Loucy (cell line): ENCODE measurements at regions not wholly inside any gene's neighbourhood (a gene's known extent, or its start where the extent isn't known, plus 50 kb on each side); places are given as distances from the start of the nearest gene placed in this dataset.
"Not testable (repeated sequence)": the region's sequence is repeated elsewhere in the genome, so short reads cannot be mapped to it uniquely, and the experiment has no call there.

ENCODE experiments used
- H2AFZ ChIP-seq: fragments of 200-600 bp; sonication (generic); 2 replicates; pipeline ENCODE4 v1.6.0; 2016; ENCODE audit warnings: antibody characterized with exemption, mild to moderate bottlenecking, low read length, moderate library complexity
- H3F3A ChIP-seq: fragments of 200-600 bp; 2 replicates; pipeline ENCODE4 v1.6.0; 2016; ENCODE audit warnings: antibody characterized with exemption, low read depth, mild to moderate bottlenecking
- H3K27me3 ChIP-seq: fragments of 200-600 bp; sonication (generic); 2 replicates; pipeline ENCODE4 v1.6.1; 2014; ENCODE audit warnings: low read length, mild to moderate bottlenecking; ENCODE audit not compliant: insufficient read depth, poor library complexity, severe bottlenecking
- H3K36me3 ChIP-seq: fragments of 200-600 bp; sonication (generic); 2 replicates; pipeline ENCODE4 v1.6.1; 2016; ENCODE audit warnings: low read length; ENCODE audit not compliant: insufficient read depth
- H3K4me1 ChIP-seq: fragments of 200-600 bp; sonication (generic); 2 replicates; pipeline ENCODE4 v1.5.1; 2014; ENCODE audit warnings: low read length, mild to moderate bottlenecking; ENCODE audit not compliant: insufficient read depth, poor library complexity, severe bottlenecking
- H3K4me2 ChIP-seq: fragments of 200-600 bp; sonication (generic); 2 replicates; pipeline ENCODE4 v1.6.0; 2014; ENCODE audit warnings: antibody characterized with exemption, low read length, low read depth, mild to moderate bottlenecking; ENCODE audit not compliant: poor library complexity, severe bottlenecking
- H3K4me3 ChIP-seq: fragments of 200-600 bp; sonication (generic); 2 replicates; pipeline ENCODE4 v1.5.1; 2014; ENCODE audit warnings: low read length, mild to moderate bottlenecking, mixed read lengths; ENCODE audit not compliant: poor library complexity, severe bottlenecking
- H3K79me2 ChIP-seq: fragments of 200-600 bp; sonication (generic); 2 replicates; pipeline ENCODE4 v1.6.1; 2014; ENCODE audit warnings: low read length; ENCODE audit not compliant: insufficient read depth
- H3K9ac ChIP-seq: fragments of 200-600 bp; sonication (generic); 2 replicates; pipeline ENCODE4 v1.6.0; 2014; ENCODE audit warnings: mild to moderate bottlenecking, low read depth, low read length, moderate library complexity; ENCODE audit not compliant: poor library complexity, severe bottlenecking
- H3K9me2 ChIP-seq: fragments of 200-600 bp; sonication (generic); replicated peaks from 2 replicates; pipeline ENCODE4 v1.6.1; 2016; ENCODE audit warnings: low read depth, low read length, mixed read lengths
- H3K9me3 ChIP-seq: fragments of 200-600 bp; sonication (generic); 2 replicates; pipeline ENCODE4 v1.6.1; 2014; ENCODE audit warnings: mild to moderate bottlenecking, antibody characterized with exemption, low read length, low read depth; ENCODE audit not compliant: insufficient read depth
- H4K20me1 ChIP-seq: fragments of 200-600 bp; sonication (generic); 2 replicates; pipeline ENCODE4 v1.6.0; 2014; ENCODE audit warnings: antibody characterized with exemption, low read length, mild to moderate bottlenecking; ENCODE audit not compliant: insufficient read depth, poor library complexity, severe bottlenecking
- CTCF ChIP-seq: fragments of 200-600 bp; sonication (generic); conservative IDR thresholded peaks from 2 replicates; pipeline ENCODE4 v1.5.1; 2014; ENCODE audit warnings: mild to moderate bottlenecking, antibody characterized with exemption, low read length
- EZH2phosphoT487 ChIP-seq: fragments of 200-600 bp; IDR thresholded peaks from 2 replicates; pipeline ENCODE4 v1.6.1; 2018; ENCODE audit warnings: antibody characterized with exemption, mild to moderate bottlenecking, moderate library complexity, borderline replicate concordance

GRCh38 chr6:80862756-80863155 is 756.3 kb downstream of the BCKDHB start:
- Histone ChIP-seq H3K4me1 (no peaks in the 10 kb centered on the region), H3K79me2 (no peaks in the 10 kb centered on the region), H3K4me2 (no peak overlapping the region), H3F3A (no peaks in the 10 kb centered on the region), H4K20me1 (no peaks in the 10 kb centered on the region), H3K27me3 (no peaks in the 10 kb centered on the region), H3K9me3 (no peaks in the 10 kb centered on the region), H3K9ac (no peak overlapping the region), H3K9me2 (no peaks in the 10 kb centered on the region), H3K4me3 (no peak overlapping the region), H2AFZ (no peak overlapping the region), H3K36me3 (no peaks in the 10 kb centered on the region)
- no peak for TF ChIP-seq CTCF
- TF ChIP-seq EZH2phosphoT487: no peak

GRCh38 chr6:80860107-80860506 is 753.6 kb downstream of the BCKDHB start:
- Histone ChIP-seq H3K4me3 (no peak overlapping the region), H3K27me3 (no peaks in the 10 kb centered on the region), H3K4me1 (no peaks in the 10 kb centered on the region), H4K20me1 (no peaks in the 10 kb centered on the region), H3K9ac (no peak overlapping the region), H3K79me2 (no peaks in the 10 kb centered on the region), H3K36me3 (no peaks in the 10 kb centered on the region), H3K9me2 (no peaks in the 10 kb centered on the region), H3F3A (no peaks in the 10 kb centered on the region), H2AFZ (no peak overlapping the region), H3K4me2 (no peak overlapping the region), H3K9me3 (0 out of 2 replicates have a peak, but pooled peaks cover 3% of the 10 kb centered on the region)
- no peak for TF ChIP-seq CTCF
- TF ChIP-seq EZH2phosphoT487: no peak

GRCh38 chr6:80847973-80848372 is 741.5 kb downstream of the BCKDHB start:
- H2AFZ ChIP-seq, H3K27me3 ChIP-seq, H3K4me1 ChIP-seq, H3K9ac ChIP-seq, H3K9me2 ChIP-seq, H3K79me2 ChIP-seq, H3K36me3 ChIP-seq, H4K20me1 ChIP-seq, H3K4me3 ChIP-seq, H3K4me2 ChIP-seq, H3K9me3 ChIP-seq, H3F3A ChIP-seq: not testable (repeated sequence)

- H3K27me3 ChIP-seq: no peaks in the 10 kb centered on the region
- H3K9ac ChIP-seq: no peak overlapping the region
Observed at GRCh38 chr6:80832337-80832736, 725.9 kb downstream of the BCKDHB start.

More at GRCh38 chr6:80832337-80832736, 725.9 kb downstream of the BCKDHB start:
- Histone ChIP-seq H3K9me2 (no peaks in the 10 kb centered on the region), H3K4me3 (no peak overlapping the region), H3K4me1 (no peaks in the 10 kb centered on the region), H4K20me1 (no peaks in the 10 kb centered on the region), H3F3A (no peaks in the 10 kb centered on the region), H2AFZ (no peak overlapping the region), H3K79me2 (no peaks in the 10 kb centered on the region), H3K36me3 (no peaks in the 10 kb centered on the region), H3K9me3 (no peaks in the 10 kb centered on the region), H3K4me2 (no peak overlapping the region)
- TF ChIP-seq EZH2phosphoT487 (no peak), CTCF (no peak)
